Left ventricle myocardium inferior (tissue), 1 donor: ENCODE measurements at regions not wholly inside any gene's neighbourhood (a gene's known extent, or its start where the extent isn't known, plus 50 kb on each side); places are given as distances from the start of the nearest gene placed in this dataset.

Experiments
- DNase-seq: peaks from one replicate; pipeline ENCODE4 v3.0.0-alpha.2; 2020
- H3K27ac ChIP-seq: fragments of 200-600 bp; replicated peaks from 2 replicates; pipeline ENCODE4 v1.8.0; 2021
- H3K27me3 ChIP-seq: fragments of 200-600 bp; 2 replicates; pipeline ENCODE4 v1.8.0; 2021; ENCODE audit warnings: low read depth
- H3K36me3 ChIP-seq: fragments of 200-600 bp; 2 replicates; pipeline ENCODE4 v1.8.0; 2021
- H3K4me1 ChIP-seq: fragments of 200-600 bp; 2 replicates; pipeline ENCODE4 v1.8.0; 2021
- H3K4me3 ChIP-seq: fragments of 200-600 bp; 2 replicates; pipeline ENCODE4 v1.8.0; 2021; ENCODE audit warnings: mild to moderate bottlenecking, moderate library complexity
- H3K9me3 ChIP-seq: fragments of 200-600 bp; replicated peaks from 2 replicates; pipeline ENCODE4 v1.8.0; 2021
- intact Hi-C: fragments of 100-400 bp; cut with micrococcal nuclease; formaldehyde crosslinking; loops from one replicate; pipeline ENCODE4 v1.11.0; 2022
- TF ChIP-seq, protein P1 (sequence below): fragments of 200-600 bp; IDR thresholded peaks from 2 replicates; pipeline ENCODE4 v1.8.0; 2021; ENCODE audit warnings: antibody characterized with exemption, mild to moderate bottlenecking, borderline replicate concordance
- donor health status: DM: no; HTN: yes; CAD: no; lungs with severe emphysema.

DNA sequence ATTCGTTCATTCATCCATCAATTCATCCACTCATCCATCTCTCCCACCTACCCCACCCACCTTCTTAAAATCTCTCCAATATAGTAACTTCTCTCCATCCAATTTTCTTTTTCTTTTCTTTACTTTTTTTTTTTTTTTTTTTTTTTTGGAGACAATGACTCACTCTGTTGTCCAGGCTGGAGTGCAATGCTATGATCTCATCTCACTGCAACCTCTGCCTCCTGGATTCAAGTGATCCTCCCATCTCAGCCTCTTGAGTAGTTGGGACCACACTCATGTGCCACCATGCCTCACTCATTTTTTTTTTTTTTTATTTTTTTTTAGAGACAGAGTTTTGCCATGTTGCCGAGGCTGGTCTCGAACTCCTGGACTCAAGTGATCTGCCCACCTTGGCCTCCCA lies 118.4 kb downstream of the SUDS3 start:
- intact Hi-C loops, result no loop called here
- no peak for DNase-seq
- Histone ChIP-seq H3K4me1 (peaks cover 19% of the 10 kb centered on the region), H3K27ac (no peak overlapping the region), H3K27me3 (no peaks in the 10 kb centered on the region), H3K4me3 (no peak overlapping the region), H3K36me3 (no peaks in the 10 kb centered on the region), H3K9me3 (no peaks in the 10 kb centered on the region)
- TF ChIP-seq, protein P1, sequence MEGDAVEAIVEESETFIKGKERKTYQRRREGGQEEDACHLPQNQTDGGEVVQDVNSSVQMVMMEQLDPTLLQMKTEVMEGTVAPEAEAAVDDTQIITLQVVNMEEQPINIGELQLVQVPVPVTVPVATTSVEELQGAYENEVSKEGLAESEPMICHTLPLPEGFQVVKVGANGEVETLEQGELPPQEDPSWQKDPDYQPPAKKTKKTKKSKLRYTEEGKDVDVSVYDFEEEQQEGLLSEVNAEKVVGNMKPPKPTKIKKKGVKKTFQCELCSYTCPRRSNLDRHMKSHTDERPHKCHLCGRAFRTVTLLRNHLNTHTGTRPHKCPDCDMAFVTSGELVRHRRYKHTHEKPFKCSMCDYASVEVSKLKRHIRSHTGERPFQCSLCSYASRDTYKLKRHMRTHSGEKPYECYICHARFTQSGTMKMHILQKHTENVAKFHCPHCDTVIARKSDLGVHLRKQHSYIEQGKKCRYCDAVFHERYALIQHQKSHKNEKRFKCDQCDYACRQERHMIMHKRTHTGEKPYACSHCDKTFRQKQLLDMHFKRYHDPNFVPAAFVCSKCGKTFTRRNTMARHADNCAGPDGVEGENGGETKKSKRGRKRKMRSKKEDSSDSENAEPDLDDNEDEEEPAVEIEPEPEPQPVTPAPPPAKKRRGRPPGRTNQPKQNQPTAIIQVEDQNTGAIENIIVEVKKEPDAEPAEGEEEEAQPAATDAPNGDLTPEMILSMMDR, result no peak

GRCh38 chr12:118495296-118495695 lies 118.9 kb downstream of the SUDS3 start:
- H3K4me3 ChIP-seq, result no peak overlapping the region
- H3K36me3 ChIP-seq, result no peaks in the 10 kb centered on the region

GRCh38 chr12:118498171-118498570 lies 121.8 kb downstream of the SUDS3 start:
- peak overlapping the region; percentile 54 for H3K27ac ChIP-seq
- TF ChIP-seq, protein P1, result peak; percentile 41

More at GRCh38 chr12:118495296-118495695, 118.9 kb downstream of the SUDS3 start:
- H3K4me1 ChIP-seq, result peaks cover 24% of the 10 kb centered on the region
- no peaks in the 10 kb centered on the region for H3K27me3 ChIP-seq
- H3K9me3 ChIP-seq, result no peaks in the 10 kb centered on the region
- no peak for DNase-seq
- no peak overlapping the region for H3K27ac ChIP-seq
- intact Hi-C loops, result no loop called here
- TF ChIP-seq, protein P1, result no peak

GRCh38 chr12:118500299-118500698 lies 123.9 kb downstream of the SUDS3 start:
- H3K4me1 ChIP-seq, result peaks cover 25% of the 10 kb centered on the region
- no peak for DNase-seq
- TF ChIP-seq, protein P1, result no peak
- no peak overlapping the region for H3K27ac ChIP-seq
- H3K27me3 ChIP-seq, result no peaks in the 10 kb centered on the region
- no peak overlapping the region for H3K4me3 ChIP-seq
- peaks cover 13% of the 10 kb centered on the region for H3K9me3 ChIP-seq
- intact Hi-C loops, result no loop called here
- no peaks in the 10 kb centered on the region for H3K36me3 ChIP-seq

More at GRCh38 chr12:118498171-118498570, 121.8 kb downstream of the SUDS3 start:
- no peak for DNase-seq
- no peaks in the 10 kb centered on the region for H3K27me3 ChIP-seq
- intact Hi-C loops, result no loop called here
- H3K36me3 ChIP-seq, result no peaks in the 10 kb centered on the region
- H3K4me3 ChIP-seq, result no peak overlapping the region
- H3K9me3 ChIP-seq, result no peaks in the 10 kb centered on the region
- H3K4me1 ChIP-seq, result peaks cover 25% of the 10 kb centered on the region

GRCh38 chr12:118501489-118501888 lies 125.1 kb downstream of the SUDS3 start:
- intact Hi-C loops, result no loop called here
- H3K4me1 ChIP-seq, result peaks cover 25% of the 10 kb centered on the region
- TF ChIP-seq, protein P1, result no peak

More at GRCh38 chr12:118501489-118501888, 125.1 kb downstream of the SUDS3 start:
- H3K27me3 ChIP-seq, result no peaks in the 10 kb centered on the region
- no peak overlapping the region for H3K27ac ChIP-seq
- H3K4me3 ChIP-seq, result no peak overlapping the region
- no peaks in the 10 kb centered on the region for H3K36me3 ChIP-seq
- no peak for DNase-seq
- peaks cover 16% of the 10 kb centered on the region for H3K9me3 ChIP-seq
